H1 (cell line): ENCODE measurements at regions not wholly inside any gene's neighbourhood (a gene's known extent, or its start where the extent isn't known, plus 50 kb on each side); places are given as distances from the start of the nearest gene placed in this dataset.

Experiments used
- CTCF ChIA-PET: fragments of 300-600 bp; sonication (Branson Sonifier 250); formaldehyde crosslinking; loops from one replicate; lab custom pipeline; 2021; ENCODE audit not compliant: partially characterized antibody; lab: Charles Lee
- POLR2A ChIA-PET: fragments of 300-600 bp; sonication (Branson Sonifier 250); formaldehyde crosslinking; loops from one replicate; lab custom pipeline; 2021; ENCODE audit warnings: inconsistent platforms; ENCODE audit not compliant: partially characterized antibody; lab: Charles Lee
- DNase-seq, 2 experiments: peaks; one replicate each; pipeline versions ENCODE4 v3.0.0 to v3.0.0-alpha.2; 2010 to 2022; ENCODE audit warnings: low spot score in 2 of 2, low read depth in 1 of 2, mixed read lengths in 1 of 2
- FAIRE-seq: peaks from 2 replicates; lab custom pipeline; 2011; peaks lifted over from hg19 to GRCh38; lab: Jason Lieb, UNC
- H2AFZ ChIP-seq: 2 replicates; pipeline ENCODE4 v1.8.1; 2012; ENCODE audit warnings: low read length, inconsistent platforms
- H2AK5ac ChIP-seq: 2 replicates; pipeline ENCODE4 v1.6.1; 2013; ENCODE audit warnings: low read depth, low read length
- H2BK120ac ChIP-seq: replicated peaks from 2 replicates; pipeline ENCODE3; 2013; ENCODE audit warnings: low read depth, low read length, inconsistent platforms
- H2BK12ac ChIP-seq: 2 replicates; pipeline ENCODE4 v1.6.1; 2013; ENCODE audit warnings: low read depth, low read length
- H2BK15ac ChIP-seq: 2 replicates; pipeline ENCODE4 v1.6.1; 2013; ENCODE audit warnings: low read length
- H2BK20ac ChIP-seq: 2 replicates; pipeline ENCODE4 v1.6.1; 2013; ENCODE audit warnings: low read length
- H2BK5ac ChIP-seq: 2 replicates; pipeline ENCODE4 v1.6.1; 2013; ENCODE audit warnings: low read depth, low read length
- H3K14ac ChIP-seq: 2 replicates; pipeline ENCODE4 v1.6.1; 2013; ENCODE audit warnings: inconsistent platforms; ENCODE audit not compliant: insufficient read length
- H3K18ac ChIP-seq: 2 replicates; pipeline ENCODE4 v1.6.1; 2013; ENCODE audit warnings: low read length; ENCODE audit errors: extremely low read depth
- H3K23ac ChIP-seq: 2 replicates; pipeline ENCODE4 v1.6.1; 2013; ENCODE audit warnings: inconsistent platforms; ENCODE audit not compliant: insufficient read length
- H3K23me2 ChIP-seq: 2 replicates; pipeline ENCODE4 v1.6.1; 2013; ENCODE audit warnings: low read depth, low read length
- H3K27ac ChIP-seq: 2 replicates; pipeline ENCODE4 v1.6.1; 2011; ENCODE audit warnings: low read depth, low read length, inconsistent platforms
- H3K27me3 ChIP-seq, 4 experiments: replicated peaks in 1 of 4; 1 replicate in 1 of 4; 2 replicates in 3 of 4; pipeline versions ENCODE4 v1.6.1 to v1.8.1; 2011 to 2013; ENCODE audit warnings: low read length in 3 of 4, mild to moderate bottlenecking in 3 of 4, inconsistent platforms in 2 of 4, mixed read lengths in 2 of 4, moderate library complexity in 1 of 4; ENCODE audit not compliant: control insufficient read depth in 3 of 4, insufficient read depth in 3 of 4; ENCODE audit errors: extremely low read depth in 1 of 4
- H3K36me3 ChIP-seq, 4 experiments: 2 replicates each; pipeline versions ENCODE4 v1.6.1 to v1.8.1; 2011 to 2013; ENCODE audit warnings: mild to moderate bottlenecking in 4 of 4, low read length in 3 of 4, moderate library complexity in 2 of 4, control low read depth in 1 of 4, inconsistent platforms in 1 of 4; ENCODE audit not compliant: insufficient read depth in 4 of 4, control insufficient read depth in 2 of 4
- H3K4ac ChIP-seq: replicated peaks from 2 replicates; pipeline ENCODE3; 2013; ENCODE audit warnings: low read length, low read depth, mixed read lengths, inconsistent platforms; ENCODE audit not compliant: insufficient read length
- H3K4me1 ChIP-seq, 4 experiments: replicated peaks in 1 of 4; 1 replicate in 1 of 4; 2 replicates in 3 of 4; pipeline versions ENCODE4 v1.6.1 to v1.8.1; 2011 to 2013; ENCODE audit warnings: low read length in 3 of 4, inconsistent platforms in 2 of 4, mixed read lengths in 1 of 4; ENCODE audit not compliant: insufficient read depth in 4 of 4, control insufficient read depth in 3 of 4
- H3K4me2 ChIP-seq, 2 experiments: 2 replicates each; pipeline versions ENCODE4 v1.6.1 to v1.8.1; 2011 to 2013; ENCODE audit warnings: low read depth in 2 of 2, low read length in 2 of 2, control low read depth in 1 of 2, inconsistent platforms in 1 of 2, mild to moderate bottlenecking in 1 of 2; ENCODE audit not compliant: insufficient read depth in 1 of 2
- H3K4me3 ChIP-seq, 4 experiments: fragments of 200-600, 300-600 bp in 1 of 4; sonication (generic), shearing (Covaris generic), sonication (Bioruptor Twin) in 1 of 4; 2 replicates each; pipeline versions ENCODE4 v1.5.1 to v1.8.1; 2011 to 2016; ENCODE audit warnings: low read length in 4 of 4, low read depth in 3 of 4, control low read depth in 2 of 4, inconsistent platforms in 2 of 4, mild to moderate bottlenecking in 2 of 4, mixed read lengths in 1 of 4, moderate library complexity in 1 of 4; ENCODE audit not compliant: insufficient read depth in 2 of 4; ENCODE audit errors: extremely low read depth in 1 of 4
- H3K56ac ChIP-seq: replicated peaks from 2 replicates; pipeline ENCODE3; 2013; ENCODE audit warnings: low read depth, mild to moderate bottlenecking, mixed read lengths, low read length, inconsistent platforms; ENCODE audit not compliant: insufficient read length
- H3K79me1 ChIP-seq: 2 replicates; pipeline ENCODE4 v1.6.1; 2013; ENCODE audit warnings: low read depth, low read length, control low read depth
- H3K79me2 ChIP-seq, 2 experiments: 2 replicates each; pipeline versions ENCODE4 v1.6.1 to v1.8.1; 2012 to 2013; ENCODE audit warnings: low read length in 2 of 2, mild to moderate bottlenecking in 2 of 2, inconsistent platforms in 1 of 2; ENCODE audit not compliant: insufficient read depth in 2 of 2, control insufficient read depth in 1 of 2
- H3K9ac ChIP-seq, 4 experiments: replicated peaks in 1 of 4; 1 replicate in 1 of 4; 2 replicates in 3 of 4; pipeline versions ENCODE4 v1.6.1 to v1.8.1; 2011 to 2013; ENCODE audit warnings: low read depth in 3 of 4, low read length in 3 of 4, control low read depth in 2 of 4, mild to moderate bottlenecking in 2 of 4, moderate library complexity in 2 of 4, inconsistent platforms in 1 of 4; ENCODE audit errors: extremely low read depth in 1 of 4
- H3K9me3 ChIP-seq, 2 experiments: 2 replicates each; pipeline versions ENCODE4 v1.6.1 to v1.8.1; 2012 to 2013; ENCODE audit warnings: mild to moderate bottlenecking in 2 of 2, moderate library complexity in 2 of 2, control low read depth in 1 of 2, inconsistent platforms in 1 of 2, low read depth in 1 of 2, low read length in 1 of 2, mixed read lengths in 1 of 2; ENCODE audit not compliant: insufficient read depth in 2 of 2
- H4K20me1 ChIP-seq, 2 experiments: replicated peaks in 1 of 2; 2 replicates each; pipeline versions ENCODE3 to v1.8.1; 2011 to 2013; ENCODE audit warnings: inconsistent platforms in 2 of 2, low read length in 2 of 2, mild to moderate bottlenecking in 1 of 2; ENCODE audit not compliant: insufficient read depth in 2 of 2, control insufficient read depth in 1 of 2
- H4K5ac ChIP-seq: 2 replicates; pipeline ENCODE4 v1.6.1; 2013; ENCODE audit warnings: low read length, low read depth, mixed read lengths, inconsistent platforms; ENCODE audit not compliant: insufficient read length
- H4K8ac ChIP-seq: 2 replicates; pipeline ENCODE4 v1.8.0; 2013; ENCODE audit warnings: mild to moderate bottlenecking, moderate library complexity, low read length, inconsistent platforms; ENCODE audit not compliant: insufficient read depth; ENCODE audit errors: extremely low read depth
- H4K91ac ChIP-seq: replicated peaks from 2 replicates; pipeline ENCODE3; 2013; ENCODE audit warnings: low read length, mixed read lengths, inconsistent platforms; ENCODE audit not compliant: insufficient read length
- ASH2L ChIP-seq: fragments of 200-600, 300-600 bp; sonication (generic); IDR thresholded peaks from one replicate; pipeline ENCODE4 v1.7.1; 2017; ENCODE audit warnings: low read length
- ATF3 ChIP-seq: IDR thresholded peaks from 2 replicates; pipeline ENCODE4 v1.6.1; 2011; ENCODE audit warnings: low read depth, mild to moderate bottlenecking, low read length; ENCODE audit not compliant: insufficient read depth
- BCL11A ChIP-seq, 2 experiments: IDR thresholded peaks; one replicate each; pipeline ENCODE4 v1.6.1; 2011; ENCODE audit warnings: low read depth in 2 of 2, low read length in 2 of 2, mild to moderate bottlenecking in 2 of 2
- CREB1 ChIP-seq: IDR thresholded peaks from 2 replicates; pipeline ENCODE4 v1.6.1; 2012; ENCODE audit warnings: inconsistent platforms
- FOSL1 ChIP-seq: IDR thresholded peaks from 2 replicates; pipeline ENCODE4 v1.6.1; 2011; ENCODE audit warnings: mild to moderate bottlenecking, low read depth, low read length, moderate library complexity; ENCODE audit not compliant: insufficient read depth
- JUN ChIP-seq: IDR thresholded peaks from 2 replicates; pipeline ENCODE4 v1.6.1; 2011; ENCODE audit warnings: low read depth, mild to moderate bottlenecking, improper control_type of control experiment, low read length
- KDM4A ChIP-seq: IDR thresholded peaks from one replicate; pipeline ENCODE4 v1.7.1; 2012; ENCODE audit warnings: low read depth, mild to moderate bottlenecking, moderate library complexity, low read length, inconsistent platforms; ENCODE audit not compliant: severe bottlenecking
- PHF8 ChIP-seq: fragments of 200-600 bp; sonication (generic); conservative IDR thresholded peaks from 2 replicates; pipeline ENCODE4 v1.7.1; 2012; ENCODE audit warnings: low read depth, mild to moderate bottlenecking, inconsistent platforms, low read length, moderate library complexity
- RBBP5 ChIP-seq: IDR thresholded peaks from 2 replicates; pipeline ENCODE4 v1.7.1; 2012; ENCODE audit warnings: low read depth, mild to moderate bottlenecking, inconsistent platforms, low read length, moderate library complexity, borderline replicate concordance
- SIN3A ChIP-seq, 2 experiments: IDR thresholded peaks in 1 of 2; conservative IDR thresholded peaks in 1 of 2; 2 replicates each; pipeline ENCODE4 v1.6.1; 2011 to 2012; ENCODE audit warnings: low read length in 2 of 2, improper control_type of control experiment in 1 of 2, low read depth in 1 of 2, mild to moderate bottlenecking in 1 of 2
- SP4 ChIP-seq: IDR thresholded peaks from 2 replicates; pipeline ENCODE4 v1.6.1; 2012; ENCODE audit warnings: low read length, inconsistent platforms
- TAF7 ChIP-seq: optimal IDR thresholded peaks from 2 replicates; pipeline ENCODE3; 2011; ENCODE audit warnings: low read depth, mild to moderate bottlenecking, inconsistent platforms, low read length, moderate library complexity, borderline replicate concordance
- USF2 ChIP-seq: IDR thresholded peaks from 2 replicates; pipeline ENCODE4 v1.6.1; 2011; ENCODE audit warnings: low read length, improper control_type of control experiment
- WGBS, 2 experiments: shearing (Covaris generic) in 1 of 2; methylation state at CpG; one replicate each; pipeline versions ENCODE4 v1.1.6 to v1.1.7; 2013 to 2015; ENCODE audit warnings: low lambda C conversion rate in 2 of 2, mixed read lengths in 2 of 2, inconsistent platforms in 1 of 2, low coverage in 1 of 2, missing lambda C conversion rate in 1 of 2; ENCODE audit not compliant: insufficient replicate concordance in 2 of 2, insufficient coverage in 1 of 2, insufficient read length in 1 of 2; ENCODE audit errors: extremely low coverage in 1 of 2, missing lambda C conversion rate in 1 of 2; 5-methylcytosine and 5-hydroxymethylcytosine counted together

GRCh38 chr9:19648672-19649071 lies 140.2 kb downstream of the SLC24A2 start:
- POLR2A ChIA-PET: no interaction called here
- TF ChIP-seq FOSL1 (no peak), SIN3A (conservative IDR thresholded peaks at IDR 0.05 in 1 of 2, IDR thresholded peaks at IDR 0.05 in 1 of 2; ENCODE audit: low read depth in 1 of 2, low read length in 2 of 2) (no peak), BCL11A (IDR thresholded peaks at IDR 0.05; ENCODE audit: low read depth in 2 of 2, low read length in 2 of 2) (no peak), TAF7 (no peak), CREB1 (no peak), SP4 (no peak), KDM4A (no peak), JUN (no peak), ASH2L (no peak), PHF8 (no peak), RBBP5 (no peak), USF2 (no peak), ATF3 (no peak)

More at GRCh38 chr9:19648672-19649071, 140.2 kb downstream of the SLC24A2 start:
- no peak overlapping the region for H3K56ac ChIP-seq
- no peak overlapping the region for H3K23ac ChIP-seq
- no peak overlapping the region for H2BK12ac ChIP-seq
- no peak overlapping the region for H3K4me2 ChIP-seq
- 94% methylated on average over 2 of the region's 2 CpGs; no CpG with 5 or more reads in 1 of the 2 experiments for WGBS, 2 experiments
- no peak overlapping the region for H3K4me3 ChIP-seq
- DNase-seq (no peak), FAIRE-seq (no peak)
- no peaks in the 10 kb centered on the region for H3K79me2 ChIP-seq
- CTCF ChIA-PET: interaction anchor here (0.6 to 1.7 kb wide), 5 partner anchors 8 to 178 kb away, joined by 3 to 4 read pairs (median 3); no protein-coding TSS in a partner anchor
- H4K91ac ChIP-seq: no peak overlapping the region
- H2BK15ac ChIP-seq: no peak overlapping the region
- no peak overlapping the region for H3K14ac ChIP-seq
- no peak overlapping the region for H2AFZ ChIP-seq
- H4K8ac ChIP-seq: no peak overlapping the region
- no peak overlapping the region for H2BK120ac ChIP-seq
- no peak overlapping the region for H3K4ac ChIP-seq
- no peak overlapping the region for H2AK5ac ChIP-seq
- no peak overlapping the region for H2BK5ac ChIP-seq
- no peaks in the 10 kb centered on the region; the same call in 1 of the 2 replicates for H3K23me2 ChIP-seq
- no peak overlapping the region for H3K9ac ChIP-seq
- H3K79me1 ChIP-seq: no peaks in the 10 kb centered on the region; the same call in 1 of the 2 replicates
- no peak overlapping the region for H2BK20ac ChIP-seq
- peaks cover 0 to 1% (median 0%) of the 10 kb centered on the region in 4 experiments; a peak in 1 of 7 replicates for H3K27me3 ChIP-seq
- H3K4me1 ChIP-seq: no peaks in the 10 kb centered on the region
- no peaks in the 10 kb centered on the region for H3K9me3 ChIP-seq
- no peak overlapping the region for H4K5ac ChIP-seq
- H3K36me3 ChIP-seq: no peaks in the 10 kb centered on the region
- H3K27ac ChIP-seq: no peak overlapping the region
- no peak overlapping the region for H3K18ac ChIP-seq
- H4K20me1 ChIP-seq: no peaks in the 10 kb centered on the region
